Trophoblast cell (in vitro differentiated cells and primary cell): ENCODE measurements at regions not wholly inside any gene's neighbourhood (a gene's known extent, or its start where the extent isn't known, plus 50 kb on each side); places are given as distances from the start of the nearest gene placed in this dataset.

Experiments
- DNase-seq, 2 donors: peaks; one replicate each; pipeline ENCODE4 v3.0.0-alpha.2; 2016
- H2AFZ ChIP-seq: 2 replicates; pipeline ENCODE4 v1.6.1; 2013; ENCODE audit warnings: low read length, moderate library complexity, mild to moderate bottlenecking; ENCODE audit not compliant: insufficient read depth, poor library complexity
- H2AK5ac ChIP-seq: 2 replicates; pipeline ENCODE4 v1.6.1; 2013; ENCODE audit warnings: mild to moderate bottlenecking, low read length
- H2BK120ac ChIP-seq: 2 replicates; pipeline ENCODE4 v1.6.1; 2013; ENCODE audit warnings: low read length, mild to moderate bottlenecking, moderate library complexity; ENCODE audit not compliant: insufficient read depth, poor library complexity
- H2BK12ac ChIP-seq: 2 replicates; pipeline ENCODE4 v1.6.1; 2013; ENCODE audit warnings: mild to moderate bottlenecking, low read length, moderate library complexity
- H2BK5ac ChIP-seq: 2 replicates; pipeline ENCODE4 v1.6.1; 2013; ENCODE audit warnings: low read length, low read depth, moderate library complexity, mild to moderate bottlenecking; ENCODE audit not compliant: poor library complexity
- H3K14ac ChIP-seq: 2 replicates; pipeline ENCODE4 v1.6.1; 2013; ENCODE audit warnings: mild to moderate bottlenecking, low read length
- H3K18ac ChIP-seq: 2 replicates; pipeline ENCODE4 v1.6.1; 2013; ENCODE audit warnings: mild to moderate bottlenecking, low read length
- H3K23ac ChIP-seq: 2 replicates; pipeline ENCODE4 v1.6.1; 2013; ENCODE audit warnings: low read length
- H3K27ac ChIP-seq: 2 replicates; pipeline ENCODE4 v1.5.1; 2013; ENCODE audit warnings: low read depth, mild to moderate bottlenecking, inconsistent platforms, low read length, moderate library complexity
- H3K27me3 ChIP-seq: 2 replicates; pipeline ENCODE4 v1.6.1; 2013; ENCODE audit warnings: inconsistent platforms, mild to moderate bottlenecking, low read length, moderate library complexity; ENCODE audit not compliant: insufficient read depth
- H3K36me3 ChIP-seq, 2 experiments: 1 replicate in 1 of 2; 2 replicates in 1 of 2; pipeline ENCODE4 v1.6.1; 2013; ENCODE audit warnings: low read length in 2 of 2, mild to moderate bottlenecking in 2 of 2, moderate library complexity in 1 of 2; ENCODE audit not compliant: insufficient read depth in 2 of 2, control insufficient read depth in 1 of 2
- H3K4ac ChIP-seq: 2 replicates; pipeline ENCODE4 v1.6.1; 2013; ENCODE audit warnings: low read depth, mild to moderate bottlenecking, low read length, moderate library complexity
- H3K4me1 ChIP-seq, 2 experiments: 1 replicate in 1 of 2; 2 replicates in 1 of 2; pipeline ENCODE4 v1.6.1; 2013; ENCODE audit warnings: low read length in 2 of 2, mild to moderate bottlenecking in 2 of 2, moderate library complexity in 1 of 2; ENCODE audit not compliant: insufficient read depth in 2 of 2, control insufficient read depth in 1 of 2
- H3K4me2 ChIP-seq: 2 replicates; pipeline ENCODE4 v1.6.1; 2013; ENCODE audit warnings: inconsistent platforms, mild to moderate bottlenecking, low read length, moderate library complexity
- H3K4me3 ChIP-seq: 2 replicates; pipeline ENCODE4 v1.5.1; 2013; ENCODE audit warnings: mild to moderate bottlenecking, low read depth, low read length, inconsistent platforms
- H3K79me1 ChIP-seq: one replicate; pipeline ENCODE4 v1.6.1; 2013; ENCODE audit warnings: low read length
- H3K79me2 ChIP-seq: 2 replicates; pipeline ENCODE4 v1.6.1; 2013; ENCODE audit warnings: low read length, mild to moderate bottlenecking; ENCODE audit not compliant: control insufficient read depth, insufficient read depth, poor library complexity
- H3K9ac ChIP-seq: 2 replicates; pipeline ENCODE4 v1.6.1; 2013; ENCODE audit warnings: mild to moderate bottlenecking, low read length
- H3K9me3 ChIP-seq: 2 replicates; pipeline ENCODE4 v1.6.1; 2013; ENCODE audit warnings: low read depth, mild to moderate bottlenecking, control low read depth, inconsistent platforms, low read length; ENCODE audit not compliant: insufficient read depth
- H4K12ac ChIP-seq: 2 replicates; pipeline ENCODE4 v1.6.1; 2013; ENCODE audit warnings: low read depth, mild to moderate bottlenecking, low read length, moderate library complexity
- H4K8ac ChIP-seq: 2 replicates; pipeline ENCODE4 v1.6.1; 2013; ENCODE audit warnings: low read depth, mild to moderate bottlenecking, low read length, moderate library complexity
- H4K91ac ChIP-seq: one replicate; pipeline ENCODE4 v1.6.1; 2013; ENCODE audit warnings: low read depth, mild to moderate bottlenecking, low read length, moderate library complexity
- WGBS: extraction: QIAGEN DNeasy Blood & Tissue Kit; methylation state at CpG from one replicate; pipeline ENCODE4 v1.1.7; 2013; ENCODE audit warnings: missing lambda C conversion rate; ENCODE audit not compliant: insufficient read length, insufficient coverage; ENCODE audit errors: extremely low coverage; 5-methylcytosine and 5-hydroxymethylcytosine counted together

DNA sequence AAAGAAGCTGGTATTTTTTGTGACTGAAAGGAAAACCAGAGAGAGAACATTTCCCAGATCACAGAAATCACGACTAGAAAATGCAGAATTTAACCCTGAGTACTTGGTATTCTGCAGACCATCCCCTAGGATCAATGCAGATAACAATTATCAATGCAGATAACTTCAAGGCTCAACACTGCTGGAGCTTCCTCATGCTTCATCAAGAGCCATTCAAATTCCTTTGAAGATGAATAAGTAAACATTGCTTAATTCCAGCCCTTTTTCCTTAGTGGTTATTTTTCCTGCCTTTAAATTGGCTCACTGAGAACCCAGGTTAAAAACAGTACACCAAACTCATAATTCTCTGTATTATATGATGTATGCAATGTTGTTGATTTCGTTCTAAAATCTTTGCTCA, 370.1 kb upstream of the TLE4 start:
- Histone ChIP-seq H3K9me3 (no peaks in the 10 kb centered on the region), H2BK12ac (no peak overlapping the region), H3K36me3 (no peaks in the 10 kb centered on the region), H3K4me3 (no peak overlapping the region), H3K4me2 (no peak overlapping the region), H3K4ac (no peak overlapping the region), H3K9ac (no peak overlapping the region), H4K91ac (no peak overlapping the region), H4K12ac (no peak overlapping the region), H3K27me3 (no peaks in the 10 kb centered on the region), H3K14ac (no peak overlapping the region), H3K79me1 (no peaks in the 10 kb centered on the region), H3K79me2 (no peaks in the 10 kb centered on the region), H2AK5ac (no peak overlapping the region), H3K27ac (no peak overlapping the region), H2AFZ (no peak overlapping the region), H2BK120ac (no peak overlapping the region), H2BK5ac (no peak overlapping the region), H4K8ac (no peak overlapping the region), H3K18ac (no peak overlapping the region), H3K4me1 (no peaks in the 10 kb centered on the region), H3K23ac (no peak overlapping the region)
- WGBS: no CpG with 5 or more reads among the region's 2 CpGs
- DNase-seq: no peak

DNA sequence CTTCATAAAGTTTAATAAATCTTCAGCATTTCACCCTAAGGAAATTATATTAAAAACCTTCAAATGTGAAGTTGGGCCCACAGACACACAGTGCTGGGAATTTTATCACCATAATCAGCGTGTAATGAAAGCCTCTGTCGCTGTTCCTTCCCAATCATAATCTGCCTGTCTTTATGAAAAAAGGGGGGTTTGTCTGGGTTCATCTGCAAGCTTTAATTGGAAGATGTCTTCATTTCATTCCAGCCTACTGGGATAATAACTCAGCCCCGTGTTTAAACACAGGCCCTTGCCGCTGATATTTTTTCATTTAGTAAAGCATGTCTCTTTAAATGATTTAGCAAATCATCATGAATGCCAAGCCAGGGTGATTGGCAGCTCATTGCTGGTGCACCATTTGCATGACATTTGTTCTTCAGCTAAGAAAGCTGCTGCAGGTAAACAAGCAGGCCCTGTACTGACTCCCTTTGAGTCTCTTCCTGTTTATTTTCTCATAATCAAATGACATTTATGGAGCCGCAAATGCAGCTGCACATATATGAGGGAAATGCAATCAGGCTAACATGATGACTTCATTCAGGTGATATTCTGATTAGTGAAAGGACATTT, 362.9 kb upstream of the TLE4 start:
- Histone ChIP-seq H3K4ac (no peak overlapping the region), H3K79me2 (no peaks in the 10 kb centered on the region), H2BK12ac (no peak overlapping the region)

DNA sequence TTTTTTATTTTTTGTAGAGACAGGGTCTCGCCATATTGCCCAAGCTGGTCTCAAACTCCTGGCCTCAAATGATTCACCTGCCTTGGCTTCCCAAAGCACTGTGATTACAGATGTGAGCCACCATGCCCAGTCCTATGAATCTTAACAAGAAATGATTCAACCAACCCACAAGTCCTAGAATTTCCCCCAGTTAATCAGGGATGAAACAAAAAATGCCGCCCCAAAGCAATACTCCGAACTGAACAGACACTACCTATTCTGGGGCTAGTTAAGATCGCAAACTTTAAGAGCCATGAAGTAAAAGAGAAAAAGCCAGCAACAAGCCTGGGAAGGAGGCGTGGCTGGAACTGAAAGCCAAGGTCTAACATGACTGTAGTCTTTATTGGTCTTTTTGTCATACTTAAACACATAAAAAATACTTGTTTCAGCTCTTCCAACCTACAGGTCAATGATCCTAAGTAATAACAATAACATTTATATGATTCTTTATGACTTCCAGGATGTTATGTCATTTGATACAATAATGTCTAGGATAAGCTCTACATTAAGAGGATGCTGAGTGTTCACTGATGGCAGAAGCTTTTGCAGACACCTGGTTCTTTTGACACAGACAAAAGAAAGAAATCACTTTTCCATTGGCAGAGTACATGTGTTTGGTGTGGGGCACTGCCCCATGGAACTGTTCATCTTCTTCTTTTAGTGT, 361.1 kb upstream of the TLE4 start:
- H3K36me3 ChIP-seq: no peaks in the 10 kb centered on the region
- WGBS: no CpG with 5 or more reads among the region's 5 CpGs
- H4K8ac ChIP-seq: no peak overlapping the region
- H2BK12ac ChIP-seq: no peak overlapping the region
- no peak overlapping the region for H4K91ac ChIP-seq
- H3K27me3 ChIP-seq: no peaks in the 10 kb centered on the region
- no peaks in the 10 kb centered on the region for H3K9me3 ChIP-seq
- H3K4me1 ChIP-seq: no peaks in the 10 kb centered on the region
- no peak overlapping the region for H3K18ac ChIP-seq
- H2BK5ac ChIP-seq: no peak overlapping the region
- H3K79me1 ChIP-seq: no peaks in the 10 kb centered on the region
- H3K23ac ChIP-seq: no peak overlapping the region
- no peak overlapping the region for H3K4ac ChIP-seq
- no peak overlapping the region for H3K14ac ChIP-seq
- no peak overlapping the region for H2BK120ac ChIP-seq
- no peak overlapping the region for H3K4me2 ChIP-seq
- no peak overlapping the region for H3K9ac ChIP-seq
- no peak overlapping the region for H3K4me3 ChIP-seq
- no peak overlapping the region for H2AK5ac ChIP-seq
- H3K79me2 ChIP-seq: no peaks in the 10 kb centered on the region
- no peak overlapping the region for H4K12ac ChIP-seq
- no peak overlapping the region for H3K27ac ChIP-seq
- DNase-seq: no peak
- H2AFZ ChIP-seq: no peak overlapping the region

More for the DNA sequence above, 362.9 kb upstream of the TLE4 start:
- no peaks in the 10 kb centered on the region for H3K79me1 ChIP-seq
- no peak overlapping the region for H3K14ac ChIP-seq
- no peak overlapping the region for H2AK5ac ChIP-seq
- no peak for DNase-seq
- H4K12ac ChIP-seq: no peak overlapping the region
- H2BK5ac ChIP-seq: no peak overlapping the region
- no peak overlapping the region for H4K8ac ChIP-seq
- no peak overlapping the region for H3K4me2 ChIP-seq
- no peak overlapping the region for H3K9ac ChIP-seq
- no peak overlapping the region for H2BK120ac ChIP-seq
- no peak overlapping the region for H3K18ac ChIP-seq
- no peaks in the 10 kb centered on the region for H3K9me3 ChIP-seq
- H2AFZ ChIP-seq: no peak overlapping the region
- no peak overlapping the region for H4K91ac ChIP-seq
- H3K36me3 ChIP-seq: no peaks in the 10 kb centered on the region
- H3K4me3 ChIP-seq: no peak overlapping the region
- no peaks in the 10 kb centered on the region for H3K27me3 ChIP-seq
- H3K27ac ChIP-seq: no peak overlapping the region
- WGBS: no CpG with 5 or more reads among the region's 5 CpGs
- no peak overlapping the region for H3K23ac ChIP-seq
- H3K4me1 ChIP-seq: no peaks in the 10 kb centered on the region

DNA sequence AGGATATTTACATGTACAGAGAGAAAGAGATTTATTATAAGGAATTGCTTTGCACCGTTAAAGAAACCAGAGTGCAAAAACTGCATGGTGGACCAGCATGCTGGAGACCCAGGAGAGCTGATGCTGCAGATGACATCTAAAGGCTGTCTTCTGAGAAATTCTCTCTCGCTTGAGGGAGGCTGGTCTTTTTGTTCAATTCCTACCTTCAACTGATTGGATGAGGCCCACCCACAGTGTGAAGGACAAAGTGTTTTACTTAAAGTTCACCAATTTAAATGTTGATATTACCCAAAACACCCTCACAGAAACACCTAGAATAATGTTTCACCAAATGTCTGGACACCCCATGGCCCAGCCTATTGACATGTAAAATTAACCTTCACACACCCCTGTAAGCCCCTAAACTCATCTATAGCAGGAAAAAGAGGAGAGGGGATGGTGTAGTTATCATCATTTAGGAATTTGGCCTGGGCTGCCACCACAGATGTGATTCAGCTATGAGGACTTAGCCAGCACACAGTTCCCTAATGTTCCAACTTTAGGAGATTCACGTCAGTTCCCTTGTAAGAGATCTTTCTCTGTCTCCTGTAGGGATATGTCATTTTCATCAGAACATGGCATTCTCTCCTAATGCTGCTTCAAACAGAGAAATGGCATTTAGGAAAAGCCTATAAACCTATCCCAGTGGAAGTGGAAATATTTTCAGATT, 358.2 kb upstream of the TLE4 start:
- no peak overlapping the region for H3K9ac ChIP-seq

More for the DNA sequence above, 358.2 kb upstream of the TLE4 start:
- Histone ChIP-seq H3K23ac (no peak overlapping the region), H2AFZ (no peak overlapping the region), H3K14ac (no peak overlapping the region), H3K27me3 (no peaks in the 10 kb centered on the region), H2BK12ac (no peak overlapping the region), H2AK5ac (no peak overlapping the region), H3K79me2 (no peaks in the 10 kb centered on the region), H3K36me3 (no peaks in the 10 kb centered on the region), H4K12ac (no peak overlapping the region), H3K4me3 (no peak overlapping the region), H3K18ac (no peak overlapping the region), H2BK120ac (no peak overlapping the region), H2BK5ac (no peak overlapping the region), H3K27ac (no peak overlapping the region), H4K8ac (no peak overlapping the region), H3K4ac (no peak overlapping the region), H4K91ac (no peak overlapping the region), H3K4me2 (no peak overlapping the region), H3K4me1 (no peaks in the 10 kb centered on the region), H3K79me1 (no peaks in the 10 kb centered on the region), H3K9me3 (no peaks in the 10 kb centered on the region)
- DNase-seq: no peak
- WGBS: no CpG with 5 or more reads among the region's 3 CpGs
